ENCODE measurements at regions not wholly inside any gene's neighbourhood (a gene's known extent, or its start where the extent isn't known, plus 50 kb on each side); places are given as distances from the start of the nearest gene placed in this dataset.

DNA sequence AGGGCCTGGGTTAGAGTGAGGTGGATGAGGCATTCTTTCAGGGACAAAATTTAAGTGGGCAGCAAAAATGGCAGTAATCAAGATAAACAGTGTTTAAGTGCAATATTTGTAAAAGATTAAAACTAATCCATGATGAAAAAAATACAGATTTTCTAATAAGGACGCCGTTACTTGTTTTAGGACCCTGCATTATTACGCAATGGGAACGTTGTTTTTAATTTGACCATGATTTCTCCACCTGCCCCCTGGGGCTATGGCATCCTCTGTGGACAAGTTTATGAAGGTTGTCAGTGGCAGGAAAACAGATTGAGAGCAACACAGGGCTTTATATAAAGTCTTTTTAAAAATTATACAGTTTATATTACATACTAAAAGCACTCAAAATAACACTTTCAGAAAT is 380.6 kb upstream of the PHF14 start:
- no peaks in the 10 kb centered on the region for H3K36me3 ChIP-seq
- H3K79me2 ChIP-seq (ENCODE audit: low read depth), result no peaks in the 10 kb centered on the region
- no peak overlapping the region for H3K9ac ChIP-seq
- no peaks in the 10 kb centered on the region for H3K36me3 Mint-ChIP-seq
- no peaks in the 10 kb centered on the region for H4K20me1 ChIP-seq (ENCODE audit: low read depth)
- H3K9me3 ChIP-seq (ENCODE audit: low read depth), result no peaks in the 10 kb centered on the region
- H3K27me3 ChIP-seq, result no peaks in the 10 kb centered on the region
- H3K4me1 Mint-ChIP-seq, result no peaks in the 10 kb centered on the region
- no peaks in the 10 kb centered on the region for H3F3A ChIP-seq (ENCODE audit: low read depth)
- H3K4me1 ChIP-seq, result no peaks in the 10 kb centered on the region
- no peaks in the 10 kb centered on the region for H3K9me3 Mint-ChIP-seq
- no peaks in the 10 kb centered on the region for H3K27me3 Mint-ChIP-seq (ENCODE audit: insufficient read depth, low read depth)
- H3K27ac ChIP-seq, result no peak overlapping the region
- no peak overlapping the region for H2AFZ ChIP-seq (replicated peaks)
- no peak overlapping the region for H3K4me2 ChIP-seq
- no peak overlapping the region for H3K27ac Mint-ChIP-seq
- H3K4me3 Mint-ChIP-seq, result no peak overlapping the region
- TF ChIP-seq EZH2phosphoT487 (IDR thresholded peaks at IDR 0.05), result no peak
- no peak for TF ChIP-seq EZH2 (IDR thresholded peaks at IDR 0.05)
- TF ChIP-seq, protein P1, sequence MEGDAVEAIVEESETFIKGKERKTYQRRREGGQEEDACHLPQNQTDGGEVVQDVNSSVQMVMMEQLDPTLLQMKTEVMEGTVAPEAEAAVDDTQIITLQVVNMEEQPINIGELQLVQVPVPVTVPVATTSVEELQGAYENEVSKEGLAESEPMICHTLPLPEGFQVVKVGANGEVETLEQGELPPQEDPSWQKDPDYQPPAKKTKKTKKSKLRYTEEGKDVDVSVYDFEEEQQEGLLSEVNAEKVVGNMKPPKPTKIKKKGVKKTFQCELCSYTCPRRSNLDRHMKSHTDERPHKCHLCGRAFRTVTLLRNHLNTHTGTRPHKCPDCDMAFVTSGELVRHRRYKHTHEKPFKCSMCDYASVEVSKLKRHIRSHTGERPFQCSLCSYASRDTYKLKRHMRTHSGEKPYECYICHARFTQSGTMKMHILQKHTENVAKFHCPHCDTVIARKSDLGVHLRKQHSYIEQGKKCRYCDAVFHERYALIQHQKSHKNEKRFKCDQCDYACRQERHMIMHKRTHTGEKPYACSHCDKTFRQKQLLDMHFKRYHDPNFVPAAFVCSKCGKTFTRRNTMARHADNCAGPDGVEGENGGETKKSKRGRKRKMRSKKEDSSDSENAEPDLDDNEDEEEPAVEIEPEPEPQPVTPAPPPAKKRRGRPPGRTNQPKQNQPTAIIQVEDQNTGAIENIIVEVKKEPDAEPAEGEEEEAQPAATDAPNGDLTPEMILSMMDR (IDR thresholded peaks at IDR 0.05), result no peak
- H3K4me3 ChIP-seq, result no peak overlapping the region
- no peak for DNase-seq (ENCODE audit: low spot score)

DNA sequence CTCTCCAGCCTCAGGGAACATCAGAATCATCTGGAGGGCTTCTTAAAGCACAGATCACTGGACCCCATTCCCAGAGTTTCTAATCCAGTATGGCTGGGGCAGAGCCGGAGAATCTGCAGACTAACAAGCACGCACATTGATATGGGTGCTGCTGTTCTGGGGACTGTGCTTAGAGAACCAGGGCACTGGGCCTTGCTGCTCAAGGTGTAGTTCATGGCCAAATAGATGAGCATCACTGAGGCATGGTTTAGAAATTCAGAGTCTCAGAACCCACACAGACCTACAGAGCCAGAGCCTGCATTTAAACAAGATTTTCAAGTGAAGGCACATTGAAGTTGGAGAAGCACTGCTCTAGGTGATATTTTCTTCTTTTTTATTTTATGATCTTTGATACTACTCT is 376.8 kb upstream of the PHF14 start:
- no peak overlapping the region for H3K4me3 Mint-ChIP-seq
- no peaks in the 10 kb centered on the region for H3K4me1 ChIP-seq
- H3K27me3 ChIP-seq, result no peaks in the 10 kb centered on the region
- H3K27ac Mint-ChIP-seq, result no peak overlapping the region
- H3K9ac ChIP-seq, result no peak overlapping the region
- H2AFZ ChIP-seq (replicated peaks), result no peak overlapping the region
- no peak overlapping the region for H3K4me3 ChIP-seq
- no peaks in the 10 kb centered on the region for H3K9me3 ChIP-seq (ENCODE audit: low read depth)
- no peak for DNase-seq (ENCODE audit: low spot score)
- no peaks in the 10 kb centered on the region for H3K36me3 Mint-ChIP-seq
- H3K4me1 Mint-ChIP-seq, result no peaks in the 10 kb centered on the region
- no peaks in the 10 kb centered on the region for H3K9me3 Mint-ChIP-seq
- H4K20me1 ChIP-seq (ENCODE audit: low read depth), result no peaks in the 10 kb centered on the region
- no peaks in the 10 kb centered on the region for H3K36me3 ChIP-seq
- TF ChIP-seq EZH2phosphoT487 (IDR thresholded peaks at IDR 0.05), result no peak
- TF ChIP-seq EZH2 (IDR thresholded peaks at IDR 0.05), result no peak
- TF ChIP-seq, protein P1 (IDR thresholded peaks at IDR 0.05), result no peak
- no peaks in the 10 kb centered on the region for H3K79me2 ChIP-seq (ENCODE audit: low read depth)
- H3K27me3 Mint-ChIP-seq (ENCODE audit: insufficient read depth, low read depth), result no peaks in the 10 kb centered on the region
- no peak overlapping the region for H3K4me2 ChIP-seq
- H3F3A ChIP-seq (ENCODE audit: low read depth), result no peaks in the 10 kb centered on the region
- H3K27ac ChIP-seq, result no peak overlapping the region

DNA sequence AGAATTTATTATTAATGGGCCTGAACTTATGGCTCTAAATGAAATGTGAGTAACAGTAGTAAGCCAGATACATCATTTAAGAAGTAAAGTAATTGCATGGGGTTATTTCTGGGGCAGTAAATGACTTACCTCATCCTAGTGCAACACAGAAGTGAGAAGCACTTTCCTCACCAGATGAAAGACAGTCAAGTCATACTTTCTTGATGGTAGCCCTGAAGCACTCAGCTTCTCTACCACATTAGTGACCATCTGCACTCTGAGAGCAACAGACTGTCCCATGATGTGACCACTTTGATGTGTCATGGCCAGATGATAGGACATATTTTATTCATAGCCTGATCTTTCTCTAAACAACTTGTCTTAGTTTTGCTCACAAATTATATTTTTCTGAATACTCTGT is 369.5 kb upstream of the PHF14 start:
- no peaks in the 10 kb centered on the region for H3K27me3 Mint-ChIP-seq (ENCODE audit: insufficient read depth, low read depth)
- Histone ChIP-seq H4K20me1 (ENCODE audit: low read depth) (no peaks in the 10 kb centered on the region), H3F3A (ENCODE audit: low read depth) (no peaks in the 10 kb centered on the region), H3K79me2 (ENCODE audit: low read depth) (no peaks in the 10 kb centered on the region), H3K36me3 (no peaks in the 10 kb centered on the region), H3K9me3 (ENCODE audit: low read depth) (no peaks in the 10 kb centered on the region), H3K27ac (no peak overlapping the region), H3K4me3 (no peak overlapping the region), H3K4me1 (no peaks in the 10 kb centered on the region), H3K4me2 (no peak overlapping the region), H2AFZ (replicated peaks) (no peak overlapping the region), H3K27me3 (no peaks in the 10 kb centered on the region), H3K9ac (no peak overlapping the region)
- H3K4me3 Mint-ChIP-seq, result no peak overlapping the region
- no peak for DNase-seq (ENCODE audit: low spot score)
- no peak overlapping the region for H3K27ac Mint-ChIP-seq
- no peaks in the 10 kb centered on the region for H3K36me3 Mint-ChIP-seq
- H3K9me3 Mint-ChIP-seq, result no peaks in the 10 kb centered on the region
- TF ChIP-seq, protein P1 (IDR thresholded peaks at IDR 0.05), result no peak
- TF ChIP-seq EZH2phosphoT487 (IDR thresholded peaks at IDR 0.05) (no peak), EZH2 (IDR thresholded peaks at IDR 0.05) (no peak)
- no peaks in the 10 kb centered on the region for H3K4me1 Mint-ChIP-seq

DNA sequence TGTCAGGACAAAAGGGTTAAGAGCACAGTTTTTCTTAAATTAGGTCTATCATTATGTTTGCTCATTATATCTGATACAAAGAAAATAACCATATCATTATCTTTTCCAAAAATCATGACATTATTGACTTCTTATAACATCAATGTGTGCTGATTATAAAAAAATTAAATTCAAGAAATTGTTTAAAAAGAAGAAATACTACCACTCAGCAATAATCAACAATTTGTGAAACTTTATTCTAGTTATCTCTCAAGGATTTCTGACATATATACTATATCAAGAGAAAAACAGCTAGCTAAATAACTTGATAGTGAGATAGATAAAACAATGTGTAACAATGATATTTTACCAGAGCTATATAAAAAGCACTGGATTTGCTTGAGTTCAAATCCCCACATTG is 360.7 kb upstream of the PHF14 start:
- H3K79me2 ChIP-seq (ENCODE audit: low read depth), result no peaks in the 10 kb centered on the region
- Mint-ChIP-seq H3K27ac (no peak overlapping the region), H3K4me1 (no peaks in the 10 kb centered on the region), H3K36me3 (no peaks in the 10 kb centered on the region), H3K9me3 (no peaks in the 10 kb centered on the region), H3K27me3 (ENCODE audit: insufficient read depth, low read depth) (no peaks in the 10 kb centered on the region), H3K4me3 (no peak overlapping the region)
- no peak overlapping the region for H3K9ac ChIP-seq
- no peak overlapping the region for H3K4me2 ChIP-seq
- H3K36me3 ChIP-seq, result no peaks in the 10 kb centered on the region
- H3K27me3 ChIP-seq, result no peaks in the 10 kb centered on the region
- H3F3A ChIP-seq (ENCODE audit: low read depth), result no peaks in the 10 kb centered on the region
- H3K4me3 ChIP-seq, result no peak overlapping the region
- no peaks in the 10 kb centered on the region for H4K20me1 ChIP-seq (ENCODE audit: low read depth)
- no peak overlapping the region for H2AFZ ChIP-seq (replicated peaks)
- no peaks in the 10 kb centered on the region for H3K9me3 ChIP-seq (ENCODE audit: low read depth)
- H3K4me1 ChIP-seq, result peaks cover 2% of the 10 kb centered on the region
- no peak for TF ChIP-seq EZH2 (IDR thresholded peaks at IDR 0.05)
- TF ChIP-seq, protein P1 (IDR thresholded peaks at IDR 0.05), result no peak
- no peak for TF ChIP-seq EZH2phosphoT487 (IDR thresholded peaks at IDR 0.05)
- H3K27ac ChIP-seq, result no peak overlapping the region
- DNase-seq (ENCODE audit: low spot score), result no peak
